Keratinocyte (primary cell): ENCODE measurements at regions not wholly inside any gene's neighbourhood (a gene's known extent, or its start where the extent isn't known, plus 50 kb on each side); places are given as distances from the start of the nearest gene placed in this dataset.

Experiments
- DNase-seq: peaks from one replicate; pipeline ENCODE4 v3.0.0-alpha.2; 2011; ENCODE audit warnings: low read depth, missing footprints, low spot score
- FAIRE-seq: peaks from 2 replicates; lab custom pipeline; 2011; peaks lifted over from hg19 to GRCh38; lab: Jason Lieb, UNC
- H2AFZ ChIP-seq: 2 replicates; pipeline ENCODE4 v1.6.0; 2012; ENCODE audit warnings: low read length, control low read depth, inconsistent platforms; ENCODE audit not compliant: control insufficient read depth
- H3K27ac ChIP-seq: 2 replicates; pipeline ENCODE4 v1.5.1; 2011; ENCODE audit warnings: low read length; ENCODE audit not compliant: control insufficient read depth, insufficient read depth
- H3K27me3 ChIP-seq: 3 replicates; pipeline ENCODE4 v1.6.0; 2011; ENCODE audit warnings: low read length; ENCODE audit not compliant: control insufficient read depth, insufficient read depth; ENCODE audit errors: extremely low read depth
- H3K36me3 ChIP-seq, 2 experiments: 2 replicates in 1 of 2; 3 replicates in 1 of 2; pipeline ENCODE4 v1.5.1; 2011; ENCODE audit warnings: low read length in 2 of 2, mild to moderate bottlenecking in 1 of 2; ENCODE audit not compliant: control insufficient read depth in 2 of 2, insufficient read depth in 2 of 2; ENCODE audit errors: extremely low read depth in 1 of 2
- H3K4me1 ChIP-seq: 3 replicates; pipeline ENCODE4 v1.5.1; 2011; ENCODE audit warnings: low read length; ENCODE audit not compliant: control insufficient read depth, insufficient read depth; ENCODE audit errors: extremely low read depth
- H3K4me2 ChIP-seq: 3 replicates; pipeline ENCODE4 v1.6.0; 2011; ENCODE audit warnings: low read depth, low read length; ENCODE audit not compliant: control insufficient read depth, insufficient read depth; ENCODE audit errors: extremely low read depth
- H3K4me3 ChIP-seq, 3 experiments: fragments of 200-600 bp in 1 of 3; sonication (generic) in 1 of 3; 2 replicates in 2 of 3; 3 replicates in 1 of 3; pipeline ENCODE4 v1.5.1; 2011 to 2016; ENCODE audit warnings: low read length in 3 of 3, mild to moderate bottlenecking in 3 of 3, control low read depth in 2 of 3, inconsistent platforms in 1 of 3, low read depth in 1 of 3, mixed read lengths in 1 of 3, mixed run types in 1 of 3, moderate library complexity in 1 of 3; ENCODE audit not compliant: control insufficient read depth in 2 of 3, insufficient read depth in 2 of 3; ENCODE audit errors: extremely low read depth in 1 of 3
- H3K79me2 ChIP-seq: 2 replicates; pipeline ENCODE4 v1.6.0; 2012; ENCODE audit warnings: low read length; ENCODE audit not compliant: control insufficient read depth, insufficient read depth
- H3K9ac ChIP-seq: 3 replicates; pipeline ENCODE4 v1.6.0; 2011; ENCODE audit warnings: low read length; ENCODE audit not compliant: control insufficient read depth, insufficient read depth; ENCODE audit errors: extremely low read depth
- H3K9me1 ChIP-seq: 3 replicates; pipeline ENCODE4 v1.6.0; 2011; ENCODE audit warnings: low read length; ENCODE audit not compliant: control insufficient read depth, insufficient read depth; ENCODE audit errors: extremely low read depth
- H3K9me3 ChIP-seq: 2 replicates; pipeline ENCODE4 v1.5.1; 2012; ENCODE audit warnings: low read depth, low read length; ENCODE audit not compliant: control insufficient read depth
- H4K20me1 ChIP-seq: 3 replicates; pipeline ENCODE4 v1.6.0; 2011; ENCODE audit warnings: low read length; ENCODE audit not compliant: control insufficient read depth, insufficient read depth; ENCODE audit errors: extremely low read depth
- CTCF ChIP-seq, 3 experiments: IDR thresholded peaks in 1 of 3; conservative IDR thresholded peaks in 1 of 3; optimal IDR thresholded peaks in 1 of 3; 2 replicates in 2 of 3; 3 replicates in 1 of 3; pipeline versions ENCODE3 to v1.5.1; 2011; ENCODE audit warnings: low read length in 3 of 3, mild to moderate bottlenecking in 3 of 3, moderate library complexity in 2 of 3, control low read depth in 1 of 3, inconsistent platforms in 1 of 3; ENCODE audit not compliant: insufficient read depth in 2 of 3; ENCODE audit errors: extremely low read depth in 1 of 3
- EZH2 ChIP-seq: IDR thresholded peaks from one replicate; pipeline ENCODE4 v1.6.1; 2012; ENCODE audit warnings: inconsistent platforms, mild to moderate bottlenecking, low read length, moderate library complexity
- dilution Hi-C: fragments of 300-500 bp; cut with MboI; formaldehyde crosslinking; loops from one replicate; pipeline ENCODE4 v1.7.0; 2020; ENCODE audit warnings: low sequenced_read_pairs; ENCODE audit not compliant: extremely low pct_ligation_motif_present

- Histone ChIP-seq H3K27me3 (no peaks in the 10 kb centered on the region), H2AFZ (no peak overlapping the region), H3K27ac (no peak overlapping the region), H4K20me1 (no peaks in the 10 kb centered on the region), H3K4me2 (no peak overlapping the region), H3K9me1 (no peaks in the 10 kb centered on the region), H3K4me3 (no peak overlapping the region), H3K36me3 (no peaks in the 10 kb centered on the region), H3K79me2 (no peaks in the 10 kb centered on the region), H3K9ac (no peak overlapping the region), H3K9me3 (no peaks in the 10 kb centered on the region), H3K4me1 (peaks cover 18% of the 10 kb centered on the region)
- DNase-seq (no peak), FAIRE-seq (no peak)
- TF ChIP-seq EZH2 = no peak
- no peak for TF ChIP-seq CTCF (optimal IDR thresholded peaks at IDR 0.05 in 1 of 3, IDR thresholded peaks at IDR 0.05 in 1 of 3, conservative IDR thresholded peaks at IDR 0.05 in 1 of 3; ENCODE audit: extremely low read depth in 1 of 3, insufficient read depth in 2 of 3, low read length in 3 of 3)
- dilution Hi-C loops = no loop called here
These were observed 999.0 kb downstream of the TUSC7 start for GRCh38 chr3:117708601-117709000.

- H3K9me3 ChIP-seq = no peaks in the 10 kb centered on the region
- H3K9me1 ChIP-seq = no peaks in the 10 kb centered on the region
- H3K9ac ChIP-seq = no peak overlapping the region
- DNase-seq (no peak), FAIRE-seq (no peak)
- H3K4me3 ChIP-seq = no peak overlapping the region
- no peak for TF ChIP-seq EZH2
- TF ChIP-seq CTCF (optimal IDR thresholded peaks at IDR 0.05 in 1 of 3, IDR thresholded peaks at IDR 0.05 in 1 of 3, conservative IDR thresholded peaks at IDR 0.05 in 1 of 3; ENCODE audit: extremely low read depth in 1 of 3, insufficient read depth in 2 of 3, low read length in 3 of 3) = no peak
- H3K27ac ChIP-seq = no peak overlapping the region
- no peak overlapping the region for H2AFZ ChIP-seq
- dilution Hi-C loops = no loop called here
- no peak overlapping the region for H3K4me2 ChIP-seq
- H3K79me2 ChIP-seq = no peaks in the 10 kb centered on the region
- no peaks in the 10 kb centered on the region for H3K27me3 ChIP-seq
- H4K20me1 ChIP-seq = no peaks in the 10 kb centered on the region
- H3K36me3 ChIP-seq = no peaks in the 10 kb centered on the region
- H3K4me1 ChIP-seq = peaks cover 18% of the 10 kb centered on the region
These were observed 999.5 kb downstream of the TUSC7 start for GRCh38 chr3:117709108-117709507.
